Osteocyte (in vitro differentiated cells): ENCODE measurements at regions not wholly inside any gene's neighbourhood (a gene's known extent, or its start where the extent isn't known, plus 50 kb on each side); places are given as distances from the start of the nearest gene placed in this dataset.

Experiments used
- DNase-seq: peaks from one replicate; pipeline ENCODE4 v3.0.0; 2021; ENCODE audit warnings: mixed read lengths; ENCODE audit not compliant: unreplicated experiment; ENCODE audit errors: extremely low spot score
- H3K27ac Mint-ChIP-seq: one replicate; pipeline ENCODE4 v1.8.0; 2021; ENCODE audit warnings: mild to moderate bottlenecking, mixed read lengths; ENCODE audit not compliant: unreplicated experiment
- H3K27me3 Mint-ChIP-seq: one replicate; pipeline ENCODE4 v1.8.0; 2021; ENCODE audit warnings: mixed read lengths; ENCODE audit not compliant: unreplicated experiment
- H3K36me3 Mint-ChIP-seq: one replicate; pipeline ENCODE4 v1.8.0; 2021; ENCODE audit warnings: mixed read lengths; ENCODE audit not compliant: unreplicated experiment
- H3K4me1 Mint-ChIP-seq: one replicate; pipeline ENCODE4 v1.8.0; 2021; ENCODE audit warnings: mixed read lengths; ENCODE audit not compliant: unreplicated experiment
- H3K4me3 Mint-ChIP-seq: one replicate; pipeline ENCODE4 v1.8.0; 2021; ENCODE audit warnings: mild to moderate bottlenecking, moderate library complexity, mixed read lengths; ENCODE audit not compliant: unreplicated experiment
- H3K9me3 Mint-ChIP-seq: one replicate; pipeline ENCODE4 v1.8.0; 2021; ENCODE audit warnings: mixed read lengths; ENCODE audit not compliant: unreplicated experiment
- CTCF ChIP-seq: fragments of 200-600 bp; sonication (generic); IDR thresholded peaks from 2 replicates; pipeline ENCODE4 v1.5.0; 2021; ENCODE audit warnings: antibody characterized with exemption, mild to moderate bottlenecking, moderate library complexity

DNA sequence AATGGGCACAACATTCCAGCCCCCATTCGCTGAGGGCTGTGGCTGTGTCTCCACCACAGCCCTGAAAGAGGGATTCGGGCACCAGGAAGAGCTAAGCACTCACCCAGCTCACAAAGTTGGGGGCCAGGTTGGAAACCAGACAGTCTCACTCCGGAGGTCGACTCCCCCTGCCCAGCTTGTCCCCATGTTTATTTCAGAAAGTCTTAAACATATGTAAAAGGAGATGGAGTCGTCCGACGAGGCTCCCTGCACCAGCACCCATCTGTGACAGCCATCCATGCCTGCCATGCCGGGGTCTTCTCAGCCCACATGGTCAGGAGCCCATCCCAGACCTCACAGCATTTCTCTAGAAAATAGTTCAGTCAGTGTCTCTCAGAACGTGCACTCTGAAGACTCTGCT, 63.6 kb upstream of the STX16 start:
- no peaks in the 10 kb centered on the region for H3K9me3 Mint-ChIP-seq
- H3K4me1 Mint-ChIP-seq, result peaks cover 16% of the 10 kb centered on the region
- H3K4me3 Mint-ChIP-seq, result no peak overlapping the region
- TF ChIP-seq CTCF, result no peak
- peaks cover 6% of the 10 kb centered on the region for H3K27me3 Mint-ChIP-seq
- no peak for DNase-seq
- H3K27ac Mint-ChIP-seq, result no peak overlapping the region
- peaks cover 3% of the 10 kb centered on the region for H3K36me3 Mint-ChIP-seq

DNA sequence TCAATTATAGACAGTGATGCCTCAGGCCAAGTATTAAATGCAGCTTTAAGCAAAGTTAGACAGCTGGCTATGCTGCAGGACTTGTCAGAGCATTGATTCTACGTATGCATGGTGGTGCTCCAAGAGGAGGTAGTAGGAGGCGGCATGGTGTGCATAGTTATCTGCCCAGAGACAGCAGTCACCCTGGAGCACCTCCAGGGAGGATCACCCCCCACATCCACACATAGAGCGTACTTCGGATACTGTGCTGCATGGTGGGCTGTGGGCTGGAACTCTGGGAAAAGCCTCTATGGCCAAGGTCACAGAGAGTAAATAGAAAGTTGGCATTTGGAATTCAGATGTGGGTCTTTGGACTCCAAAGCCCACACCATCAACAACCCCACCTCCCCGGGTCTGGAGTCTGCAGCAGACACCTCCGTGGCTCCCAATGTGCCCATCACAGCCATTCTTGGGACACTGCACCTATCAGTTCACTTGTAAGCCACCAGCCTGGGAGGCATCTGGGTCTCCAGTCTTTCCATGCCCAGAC, 64.5 kb upstream of the STX16 start:
- no peak for TF ChIP-seq CTCF
- Mint-ChIP-seq H3K36me3 (peaks cover 2% of the 10 kb centered on the region), H3K4me1 (peaks cover 16% of the 10 kb centered on the region), H3K4me3 (no peak overlapping the region), H3K27ac (no peak overlapping the region), H3K27me3 (peaks cover 4% of the 10 kb centered on the region), H3K9me3 (no peaks in the 10 kb centered on the region)
- DNase-seq, result no peak

- no peak for TF ChIP-seq CTCF
- H3K27me3 Mint-ChIP-seq, result peaks cover 3% of the 10 kb centered on the region
- H3K27ac Mint-ChIP-seq, result no peak overlapping the region
- H3K36me3 Mint-ChIP-seq, result no peaks in the 10 kb centered on the region
- no peaks in the 10 kb centered on the region for H3K9me3 Mint-ChIP-seq
- no peak for DNase-seq
- no peak overlapping the region for H3K4me3 Mint-ChIP-seq
- peaks cover 16% of the 10 kb centered on the region for H3K4me1 Mint-ChIP-seq
These were observed 65.1 kb upstream of the STX16 start for GRCh38 chr20:58585753-58586540.

- Mint-ChIP-seq H3K4me1 (peaks cover 16% of the 10 kb centered on the region), H3K9me3 (no peaks in the 10 kb centered on the region), H3K27ac (no peak overlapping the region), H3K36me3 (no peaks in the 10 kb centered on the region), H3K27me3 (peaks cover 3% of the 10 kb centered on the region), H3K4me3 (no peak overlapping the region)
- no peak for TF ChIP-seq CTCF
- no peak for DNase-seq
These were observed 66.0 kb upstream of the STX16 start for GRCh38 chr20:58584881-58585752.
